ENCODE measurements at regions not wholly inside any gene's neighbourhood (a gene's known extent, or its start where the extent isn't known, plus 50 kb on each side); places are given as distances from the start of the nearest gene placed in this dataset.

DNA sequence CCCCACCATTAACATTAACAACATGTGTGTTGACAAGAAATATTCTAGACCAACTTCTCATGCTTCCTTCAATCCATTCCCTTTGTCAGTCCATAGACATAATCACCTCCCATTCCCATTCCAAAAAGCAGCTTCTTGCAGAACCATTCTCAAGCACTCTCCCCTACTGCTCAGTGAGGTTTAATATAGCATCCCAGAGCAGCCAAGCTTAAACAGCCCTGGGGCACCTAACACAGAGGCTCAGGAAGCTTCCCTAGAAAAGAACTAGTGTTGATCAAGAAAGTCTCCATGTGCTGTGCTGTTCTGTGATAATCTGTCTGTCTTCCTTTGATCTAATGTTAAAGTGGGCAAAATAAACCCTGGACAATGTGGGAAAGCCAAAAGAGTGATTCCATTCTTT is 174.2 kb upstream of the NOCT start:
- TF ChIP-seq, protein P1, sequence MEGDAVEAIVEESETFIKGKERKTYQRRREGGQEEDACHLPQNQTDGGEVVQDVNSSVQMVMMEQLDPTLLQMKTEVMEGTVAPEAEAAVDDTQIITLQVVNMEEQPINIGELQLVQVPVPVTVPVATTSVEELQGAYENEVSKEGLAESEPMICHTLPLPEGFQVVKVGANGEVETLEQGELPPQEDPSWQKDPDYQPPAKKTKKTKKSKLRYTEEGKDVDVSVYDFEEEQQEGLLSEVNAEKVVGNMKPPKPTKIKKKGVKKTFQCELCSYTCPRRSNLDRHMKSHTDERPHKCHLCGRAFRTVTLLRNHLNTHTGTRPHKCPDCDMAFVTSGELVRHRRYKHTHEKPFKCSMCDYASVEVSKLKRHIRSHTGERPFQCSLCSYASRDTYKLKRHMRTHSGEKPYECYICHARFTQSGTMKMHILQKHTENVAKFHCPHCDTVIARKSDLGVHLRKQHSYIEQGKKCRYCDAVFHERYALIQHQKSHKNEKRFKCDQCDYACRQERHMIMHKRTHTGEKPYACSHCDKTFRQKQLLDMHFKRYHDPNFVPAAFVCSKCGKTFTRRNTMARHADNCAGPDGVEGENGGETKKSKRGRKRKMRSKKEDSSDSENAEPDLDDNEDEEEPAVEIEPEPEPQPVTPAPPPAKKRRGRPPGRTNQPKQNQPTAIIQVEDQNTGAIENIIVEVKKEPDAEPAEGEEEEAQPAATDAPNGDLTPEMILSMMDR (IDR thresholded peaks at IDR 0.05; ENCODE audit: low read depth, low read length, poor library complexity, severe bottlenecking) = no peak
- no peak for TF ChIP-seq EZH2phosphoT487 (IDR thresholded peaks at IDR 0.05; ENCODE audit: borderline replicate concordance, low read length)

All from DOHH2 (cell line).